Effector CD4-positive, alpha-beta T cell (primary cell): ENCODE measurements at regions not wholly inside any gene's neighbourhood (a gene's known extent, or its start where the extent isn't known, plus 50 kb on each side); places are given as distances from the start of the nearest gene placed in this dataset.

Source experiments
- DNase-seq: peaks from one replicate; pipeline ENCODE4 v3.0.0-alpha.2; 2020

GRCh38 chr5:61746831-61747575 lies 414.9 kb downstream of the ZSWIM6 start:
- no peak for DNase-seq

- no peak for DNase-seq
Measured at GRCh38 chr5:61748121-61748520, 416.1 kb downstream of the ZSWIM6 start.

- DNase-seq = no peak
Measured at GRCh38 chr5:61748651-61749050, 416.6 kb downstream of the ZSWIM6 start.

- DNase-seq = no peak
Measured at GRCh38 chr5:61752588-61752987, 420.5 kb downstream of the ZSWIM6 start.

GRCh38 chr5:61754792-61755191 lies 422.7 kb downstream of the ZSWIM6 start:
- no peak for DNase-seq

GRCh38 chr5:61755726-61756222 lies 423.7 kb downstream of the ZSWIM6 start:
- DNase-seq = no peak

GRCh38 chr5:61758711-61759110 lies 426.7 kb downstream of the ZSWIM6 start:
- DNase-seq = no peak

- DNase-seq = no peak
Measured at GRCh38 chr5:61765471-61765870, 433.4 kb downstream of the ZSWIM6 start.

- DNase-seq = no peak
Measured at GRCh38 chr5:61766141-61766540, 434.1 kb downstream of the ZSWIM6 start.

GRCh38 chr5:61767231-61768080 lies 435.4 kb downstream of the ZSWIM6 start:
- no peak for DNase-seq

- no peak for DNase-seq
Measured at GRCh38 chr5:61768692-61769281, 436.7 kb downstream of the ZSWIM6 start.

GRCh38 chr5:61771062-61771461 lies 439.0 kb downstream of the ZSWIM6 start:
- DNase-seq = no peak

- DNase-seq = no peak
Measured at GRCh38 chr5:61771808-61772207, 439.8 kb downstream of the ZSWIM6 start.

GRCh38 chr5:61775901-61776300 lies 443.8 kb downstream of the ZSWIM6 start:
- no peak for DNase-seq

GRCh38 chr5:61777292-61777691 lies 445.2 kb downstream of the ZSWIM6 start:
- DNase-seq = no peak

- no peak for DNase-seq
Measured at GRCh38 chr5:61779743-61780142, 447.7 kb downstream of the ZSWIM6 start.

GRCh38 chr5:61783481-61783880 lies 451.4 kb downstream of the ZSWIM6 start:
- DNase-seq = no peak

GRCh38 chr5:61784341-61784740 lies 452.3 kb downstream of the ZSWIM6 start:
- DNase-seq = no peak

GRCh38 chr5:61788548-61788947 lies 456.5 kb downstream of the ZSWIM6 start:
- DNase-seq = no peak

- no peak for DNase-seq
Measured at GRCh38 chr5:61790007-61790406, 457.9 kb downstream of the ZSWIM6 start.

- no peak for DNase-seq
Measured at GRCh38 chr5:61790678-61791077, 458.6 kb downstream of the ZSWIM6 start.

- DNase-seq = no peak
Measured at GRCh38 chr5:61796773-61797172, 464.7 kb downstream of the ZSWIM6 start.

GRCh38 chr5:61800450-61800849 lies 468.4 kb downstream of the ZSWIM6 start:
- DNase-seq = no peak

GRCh38 chr5:61801174-61801573 lies 469.1 kb downstream of the ZSWIM6 start:
- no peak for DNase-seq
